Inflammatory macrophage (primary cell): ENCODE measurements at regions not wholly inside any gene's neighbourhood (a gene's known extent, or its start where the extent isn't known, plus 50 kb on each side); places are given as distances from the start of the nearest gene placed in this dataset.

ENCODE experiments used
- DNase-seq, 2 donors: peaks; one replicate each; pipeline ENCODE4 v3.0.0-alpha.2; 2020 to 2022

DNA sequence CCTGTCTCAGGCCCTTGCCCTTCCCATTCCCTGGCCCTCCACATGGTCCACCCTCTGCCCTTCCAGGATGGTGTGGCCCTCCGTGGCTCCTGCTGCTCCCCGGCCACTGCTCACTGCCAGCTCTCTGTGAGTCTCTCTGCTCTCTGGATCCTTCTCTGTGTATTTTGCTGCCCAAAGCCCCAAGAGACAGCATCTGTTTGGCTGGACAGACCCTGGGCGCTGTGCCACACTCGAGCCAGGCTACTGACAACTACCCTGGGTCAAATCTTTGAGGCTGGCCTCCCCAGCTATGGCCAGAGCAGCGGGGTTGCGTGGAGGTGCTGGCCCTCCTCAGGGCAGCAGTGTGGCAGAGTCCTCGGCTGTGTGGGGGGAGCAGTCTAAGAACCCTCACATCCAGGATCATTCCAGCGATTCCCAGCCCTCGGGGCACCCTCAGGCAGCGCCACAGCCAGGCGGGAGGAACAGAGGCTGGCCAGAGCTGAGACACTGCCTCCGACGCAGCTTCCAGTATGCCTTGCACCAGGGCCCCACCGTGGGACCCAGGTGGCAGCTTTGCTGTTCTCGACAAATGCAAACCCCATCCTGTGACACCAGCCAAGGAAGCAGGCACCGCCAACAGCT, 139.4 kb upstream of the GLI2 start:
- DNase-seq: no peak

- no peak for DNase-seq
These were observed 138.6 kb upstream of the GLI2 start for GRCh38 chr2:120596990-120597594.

GRCh38 chr2:120597595-120598193, 138.0 kb upstream of the GLI2 start:
- DNase-seq: no peak

GRCh38 chr2:120598416-120598815, 137.3 kb upstream of the GLI2 start:
- no peak for DNase-seq

- peak in 1 of 2 donors; percentile 27 for DNase-seq
These were observed 136.6 kb upstream of the GLI2 start for GRCh38 chr2:120599072-120599471.

- no peak for DNase-seq
These were observed 136.0 kb upstream of the GLI2 start for GRCh38 chr2:120599656-120600055.

GRCh38 chr2:120600335-120600734, 135.3 kb upstream of the GLI2 start:
- DNase-seq: no peak

GRCh38 chr2:120600786-120601185, 134.9 kb upstream of the GLI2 start:
- DNase-seq: no peak

DNA sequence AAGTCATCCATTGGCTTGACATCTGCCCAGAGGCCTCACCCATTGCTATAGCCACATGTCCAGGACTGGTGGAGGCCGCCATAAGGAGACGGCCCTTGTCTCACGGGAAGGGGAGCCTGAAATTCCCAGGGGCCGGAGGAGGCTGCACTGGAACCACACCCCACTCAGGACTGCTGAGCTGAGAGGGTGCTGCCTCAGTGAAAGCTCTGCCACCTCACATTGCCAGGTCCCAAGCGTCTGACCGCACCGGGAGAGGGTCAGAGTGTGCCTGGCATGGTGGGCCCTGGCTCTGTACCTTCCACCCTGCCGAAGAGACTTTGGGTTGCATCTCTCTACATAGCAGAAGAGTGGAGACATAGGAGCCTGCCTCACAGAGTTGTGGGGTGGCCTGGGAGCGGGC, 134.1 kb upstream of the GLI2 start:
- DNase-seq: no peak

DNA sequence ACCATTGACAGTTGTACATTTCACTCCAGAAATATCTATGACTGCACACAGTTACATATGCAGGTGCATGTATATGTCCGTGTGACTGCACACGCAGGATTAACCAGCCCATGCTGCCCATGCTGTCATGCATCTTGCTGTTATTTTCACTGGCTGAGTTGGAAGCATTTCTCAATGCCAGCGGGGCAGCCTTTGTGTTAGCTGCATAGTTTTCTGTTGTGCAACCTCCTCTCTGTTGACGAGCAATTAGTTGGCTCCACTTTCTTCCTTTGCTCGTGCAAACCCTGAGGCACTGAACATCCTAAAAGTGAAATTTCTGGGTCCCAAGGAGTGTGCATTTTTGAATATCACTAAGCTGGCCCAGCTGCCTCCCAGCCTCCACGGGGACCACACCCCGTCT, 133.4 kb upstream of the GLI2 start:
- DNase-seq: no peak

GRCh38 chr2:120604767-120605166, 130.9 kb upstream of the GLI2 start:
- DNase-seq: no peak

DNA sequence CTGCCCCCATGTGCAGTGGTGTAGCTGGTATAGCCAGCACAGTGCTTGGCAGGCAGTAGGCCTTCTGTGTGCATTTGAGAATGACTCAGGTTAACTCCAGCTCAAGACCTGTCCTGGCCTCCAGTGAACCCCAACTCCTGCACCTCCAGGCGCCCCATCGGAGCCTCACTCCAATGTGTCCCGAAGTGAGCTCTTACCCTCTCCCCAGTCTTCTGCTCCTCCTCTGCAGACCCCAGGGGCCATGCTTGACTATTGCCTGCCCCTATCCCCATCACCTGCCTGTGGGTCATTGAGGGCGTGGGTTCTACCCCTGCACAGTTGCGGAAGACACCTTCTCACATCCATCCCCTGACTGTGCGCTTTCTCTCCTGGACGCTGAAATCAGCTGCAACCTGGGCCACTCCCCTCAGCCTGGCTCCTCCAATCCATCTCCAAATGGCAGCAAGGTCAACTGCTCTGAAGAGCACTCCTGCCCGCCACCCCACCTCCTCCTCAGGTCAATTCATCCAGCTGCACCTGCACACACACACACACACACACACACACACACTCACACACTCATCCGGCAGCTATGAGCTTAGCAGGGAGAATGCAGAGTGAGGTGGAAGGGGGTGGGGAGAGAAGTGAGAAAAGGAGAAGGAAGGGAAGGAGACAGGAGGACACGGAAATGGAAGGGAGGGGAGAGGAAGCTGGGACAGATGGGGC, 130.3 kb upstream of the GLI2 start:
- no peak for DNase-seq

GRCh38 chr2:120606280-120606679, 129.4 kb upstream of the GLI2 start:
- no peak for DNase-seq

DNA sequence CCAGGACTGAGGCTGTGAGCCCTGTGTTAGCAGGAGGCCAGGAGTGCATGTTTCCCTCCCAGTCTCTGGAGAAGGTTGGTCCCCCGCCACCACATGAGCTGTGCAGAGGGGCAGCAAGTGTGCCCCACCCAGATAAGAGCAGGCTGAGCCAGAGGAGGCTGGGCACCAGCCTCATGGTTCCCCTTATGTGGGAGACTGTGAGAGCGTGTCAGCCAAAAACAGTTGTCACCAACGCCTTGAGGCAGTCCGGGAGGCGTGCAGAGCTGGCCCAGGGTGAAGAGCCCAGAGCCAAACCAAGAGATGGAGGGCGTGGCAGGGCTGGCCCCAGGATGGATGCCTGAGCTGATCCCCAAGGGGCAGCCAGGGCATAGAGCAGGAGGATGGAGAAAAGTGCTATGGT, 128.7 kb upstream of the GLI2 start:
- DNase-seq: no peak

DNA sequence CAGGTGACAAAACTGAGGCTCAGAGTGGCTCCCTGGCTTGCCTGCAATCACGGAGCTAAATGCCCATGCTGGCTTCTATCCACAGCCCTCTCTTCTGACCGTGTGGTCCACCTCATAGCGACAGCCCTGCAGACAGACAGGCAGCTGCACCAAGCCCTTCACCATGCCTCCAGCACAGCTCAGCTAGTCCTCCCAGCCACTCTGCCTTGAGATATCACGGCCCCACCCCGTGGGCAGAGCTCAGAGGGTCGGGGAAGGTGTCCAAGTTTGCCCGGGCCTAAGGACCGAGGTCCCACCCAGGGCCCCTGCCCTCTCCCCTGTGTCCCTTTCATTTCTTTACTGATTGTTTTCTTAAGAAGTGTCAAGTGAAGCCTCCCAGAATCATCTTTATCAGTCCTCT, 128.2 kb upstream of the GLI2 start:
- DNase-seq: no peak

GRCh38 chr2:120607996-120608395, 127.7 kb upstream of the GLI2 start:
- DNase-seq: no peak

- no peak for DNase-seq
These were observed 125.8 kb upstream of the GLI2 start for GRCh38 chr2:120609826-120610395.

DNA sequence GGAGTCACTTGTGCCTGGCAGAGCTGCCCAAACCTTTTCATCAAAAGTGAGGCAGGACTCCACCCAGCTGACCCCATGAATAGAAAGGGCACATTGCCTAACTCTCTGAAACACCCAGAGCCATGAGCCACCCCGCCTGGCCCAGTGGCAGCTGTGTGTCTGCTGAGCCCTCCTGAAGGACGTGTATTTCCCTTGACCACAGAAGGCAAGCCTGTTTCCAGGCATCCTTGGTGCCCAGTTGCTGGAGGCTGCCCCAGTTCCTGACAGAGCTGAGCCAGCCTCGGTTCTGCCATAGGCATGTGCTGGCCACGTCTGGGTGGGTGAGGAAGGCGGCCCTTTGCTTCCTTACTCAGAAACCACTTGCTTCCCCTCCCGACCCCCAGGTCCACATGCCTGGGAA, 124.7 kb upstream of the GLI2 start:
- DNase-seq: no peak

GRCh38 chr2:120611961-120612360, 123.7 kb upstream of the GLI2 start:
- no peak for DNase-seq

DNA sequence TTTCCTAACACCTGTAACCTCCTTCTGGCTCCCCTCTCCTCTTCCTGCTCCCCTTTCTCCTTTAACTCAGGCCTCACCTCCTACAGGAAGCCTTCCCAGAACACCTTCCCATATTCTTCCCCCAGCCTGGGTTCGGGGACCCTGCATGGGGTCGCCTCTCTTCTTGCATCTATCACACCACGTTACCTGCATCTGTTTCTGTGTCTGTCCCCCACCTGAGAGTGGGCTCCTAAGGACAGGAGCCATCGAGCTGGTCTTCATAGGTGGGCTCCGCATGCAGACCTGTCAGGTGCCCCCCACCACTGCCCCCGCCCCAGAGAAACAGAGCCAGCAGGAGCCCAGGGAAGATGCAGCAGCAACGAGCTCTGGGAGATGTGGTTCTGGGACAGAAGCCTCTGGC, 123.2 kb upstream of the GLI2 start:
- DNase-seq: no peak

- DNase-seq: no peak
These were observed 122.7 kb upstream of the GLI2 start for GRCh38 chr2:120612931-120613330.

GRCh38 chr2:120613742-120614571, 121.7 kb upstream of the GLI2 start:
- DNase-seq: no peak

- no peak for DNase-seq
These were observed 120.8 kb upstream of the GLI2 start for GRCh38 chr2:120614901-120615300.
